ENCODE measurements at regions not wholly inside any gene's neighbourhood (a gene's known extent, or its start where the extent isn't known, plus 50 kb on each side); places are given as distances from the start of the nearest gene placed in this dataset.

DNA sequence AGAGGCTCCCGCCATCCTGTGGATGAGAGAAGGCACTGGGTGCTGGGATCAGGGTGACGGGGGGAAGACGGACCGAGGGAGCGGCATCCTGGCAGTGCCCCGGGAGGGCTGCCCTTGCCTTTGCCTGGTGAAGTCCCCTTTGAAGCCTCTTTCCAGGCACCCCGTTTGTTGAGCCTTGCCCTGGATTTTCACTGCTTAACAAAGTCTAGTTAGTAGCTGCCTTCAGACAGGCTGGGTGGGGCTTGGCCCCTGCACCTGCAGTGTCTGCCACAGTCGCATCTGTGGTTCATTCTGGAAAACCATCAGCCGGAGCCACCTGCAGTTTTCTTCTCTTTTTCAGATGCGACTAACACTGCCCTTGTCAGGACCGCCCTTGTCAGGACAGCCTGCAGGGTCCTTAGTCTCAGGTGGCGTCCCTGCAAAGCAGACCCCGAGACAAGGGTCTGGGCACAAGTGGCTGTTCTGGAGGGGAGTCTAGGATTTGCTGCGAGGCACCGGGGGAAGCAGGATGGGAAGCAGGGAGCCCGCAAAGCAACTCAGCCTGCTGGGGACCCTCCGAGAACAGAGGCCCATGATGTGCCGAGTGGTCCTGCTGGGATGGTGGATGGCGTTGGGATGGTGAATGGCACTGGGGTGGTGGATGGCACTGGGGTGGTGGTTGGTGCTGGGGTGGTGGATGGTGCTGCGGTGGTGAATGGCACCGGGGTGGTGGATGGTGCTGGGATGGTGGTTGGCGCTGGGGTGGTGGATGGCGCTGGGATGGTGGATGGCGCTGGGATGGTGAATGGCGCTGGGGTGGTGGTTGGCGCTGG lies 147.9 kb upstream of the COL5A1 start:
- no peak overlapping the region for H3K27ac ChIP-seq
- no peaks in the 10 kb centered on the region for H3K4me1 ChIP-seq (replicated peaks)
- TF ChIP-seq POLR2A (IDR thresholded peaks at IDR 0.05): no peak
- TF ChIP-seq, protein P1, sequence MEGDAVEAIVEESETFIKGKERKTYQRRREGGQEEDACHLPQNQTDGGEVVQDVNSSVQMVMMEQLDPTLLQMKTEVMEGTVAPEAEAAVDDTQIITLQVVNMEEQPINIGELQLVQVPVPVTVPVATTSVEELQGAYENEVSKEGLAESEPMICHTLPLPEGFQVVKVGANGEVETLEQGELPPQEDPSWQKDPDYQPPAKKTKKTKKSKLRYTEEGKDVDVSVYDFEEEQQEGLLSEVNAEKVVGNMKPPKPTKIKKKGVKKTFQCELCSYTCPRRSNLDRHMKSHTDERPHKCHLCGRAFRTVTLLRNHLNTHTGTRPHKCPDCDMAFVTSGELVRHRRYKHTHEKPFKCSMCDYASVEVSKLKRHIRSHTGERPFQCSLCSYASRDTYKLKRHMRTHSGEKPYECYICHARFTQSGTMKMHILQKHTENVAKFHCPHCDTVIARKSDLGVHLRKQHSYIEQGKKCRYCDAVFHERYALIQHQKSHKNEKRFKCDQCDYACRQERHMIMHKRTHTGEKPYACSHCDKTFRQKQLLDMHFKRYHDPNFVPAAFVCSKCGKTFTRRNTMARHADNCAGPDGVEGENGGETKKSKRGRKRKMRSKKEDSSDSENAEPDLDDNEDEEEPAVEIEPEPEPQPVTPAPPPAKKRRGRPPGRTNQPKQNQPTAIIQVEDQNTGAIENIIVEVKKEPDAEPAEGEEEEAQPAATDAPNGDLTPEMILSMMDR (IDR thresholded peaks at IDR 0.05): no peak
- TF ChIP-seq POLR2AphosphoS5 (IDR thresholded peaks at IDR 0.05): no peak
- no peak for DNase-seq (ENCODE audit: low spot score)
- no peaks in the 10 kb centered on the region for H3K27me3 ChIP-seq (replicated peaks; ENCODE audit: insufficient read depth)
- intact Hi-C loops (cut with DNase I): no loop called here
- no peak overlapping the region for H3K4me3 ChIP-seq
- H3K36me3 ChIP-seq: no peaks in the 10 kb centered on the region
- no peaks in the 10 kb centered on the region for H3K9me3 ChIP-seq
- WGBS: 82% methylated on average over 26 of the region's 26 CpGs

GRCh38 chr9:134494273-134494815 lies 147.3 kb upstream of the COL5A1 start:
- no peaks in the 10 kb centered on the region for H3K36me3 ChIP-seq
- no peaks in the 10 kb centered on the region for H3K4me1 ChIP-seq (replicated peaks)
- 84% methylated on average over 17 of the region's 17 CpGs for WGBS
- no peak overlapping the region for H3K27ac ChIP-seq
- H3K4me3 ChIP-seq: no peak overlapping the region
- H3K27me3 ChIP-seq (replicated peaks; ENCODE audit: insufficient read depth): no peaks in the 10 kb centered on the region
- H3K9me3 ChIP-seq: no peaks in the 10 kb centered on the region
- TF ChIP-seq, protein P1 (IDR thresholded peaks at IDR 0.05): no peak
- no peak for TF ChIP-seq POLR2AphosphoS5 (IDR thresholded peaks at IDR 0.05)
- no peak for TF ChIP-seq POLR2A (IDR thresholded peaks at IDR 0.05)
- no peak for DNase-seq (ENCODE audit: low spot score)
- intact Hi-C loops (cut with DNase I): no loop called here

DNA sequence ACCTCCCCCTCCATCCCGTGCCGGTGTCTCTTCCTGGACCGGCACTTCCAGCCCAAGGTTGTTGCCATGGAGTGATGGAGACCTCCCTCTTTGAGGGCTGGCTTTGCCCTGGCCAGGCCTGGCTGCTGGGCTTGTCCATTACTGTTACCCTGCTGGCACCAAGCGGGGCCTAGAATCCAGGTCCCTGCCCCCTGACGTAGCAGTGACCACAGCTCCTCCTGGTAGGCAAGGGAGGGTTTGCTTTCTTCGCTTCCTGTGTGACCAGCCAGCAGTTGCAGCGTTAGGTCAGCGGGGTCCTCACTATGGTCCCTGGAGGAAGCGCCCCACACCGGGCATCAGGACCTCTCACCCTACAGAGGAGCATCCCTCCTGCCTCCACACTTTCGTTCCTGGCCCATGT lies 146.7 kb upstream of the COL5A1 start:
- Histone ChIP-seq H3K27me3 (replicated peaks; ENCODE audit: insufficient read depth) (no peaks in the 10 kb centered on the region), H3K36me3 (no peaks in the 10 kb centered on the region), H3K27ac (no peak overlapping the region), H3K4me3 (no peak overlapping the region), H3K4me1 (replicated peaks) (no peaks in the 10 kb centered on the region), H3K9me3 (no peaks in the 10 kb centered on the region)
- TF ChIP-seq, protein P1 (IDR thresholded peaks at IDR 0.05): no peak
- TF ChIP-seq POLR2A (IDR thresholded peaks at IDR 0.05) (no peak), POLR2AphosphoS5 (IDR thresholded peaks at IDR 0.05) (no peak)
- 78% methylated on average over 11 of the region's 11 CpGs for WGBS
- intact Hi-C loops (cut with DNase I): no loop called here
- no peak for DNase-seq (ENCODE audit: low spot score)

- Histone ChIP-seq H3K4me3 (no peak overlapping the region), H3K9me3 (no peaks in the 10 kb centered on the region), H3K36me3 (no peaks in the 10 kb centered on the region), H3K27ac (no peak overlapping the region), H3K4me1 (replicated peaks) (no peaks in the 10 kb centered on the region), H3K27me3 (replicated peaks; ENCODE audit: insufficient read depth) (no peaks in the 10 kb centered on the region)
- intact Hi-C loops (cut with DNase I): no loop called here
- DNase-seq (ENCODE audit: low spot score): no peak
- TF ChIP-seq, protein P1 (IDR thresholded peaks at IDR 0.05): no peak
- TF ChIP-seq POLR2AphosphoS5 (IDR thresholded peaks at IDR 0.05) (no peak), POLR2A (IDR thresholded peaks at IDR 0.05) (no peak)
- WGBS: 90% methylated on average over 17 of the region's 17 CpGs
Observed at GRCh38 chr9:134495881-134496412, 145.7 kb upstream of the COL5A1 start.

All from prostate gland (tissue), 2 donors.